Transverse colon (tissue), 4 donors: ENCODE measurements at regions not wholly inside any gene's neighbourhood (a gene's known extent, or its start where the extent isn't known, plus 50 kb on each side); places are given as distances from the start of the nearest gene placed in this dataset.

ENCODE experiments used
- DNase-seq: peaks from one replicate; pipeline ENCODE4 v3.0.0-alpha.2; 2019
- H3K27ac ChIP-seq, 4 donors: fragments of 200-600 bp; sonication (generic); 2 replicates each; pipeline ENCODE4 v1.5.1; 2016 to 2018; ENCODE audit warnings: inconsistent platforms in 4 of 4
- H3K27me3 ChIP-seq: fragments of 200-600 bp; sonication (generic); 2 replicates; pipeline ENCODE4 v1.5.1; 2017; ENCODE audit warnings: inconsistent platforms
- H3K36me3 ChIP-seq, 4 donors: fragments of 200-600 bp; sonication (generic); 2 replicates each; pipeline ENCODE4 v1.5.1; 2017 to 2019; ENCODE audit warnings: inconsistent platforms in 4 of 4
- H3K4me1 ChIP-seq, 4 donors: fragments of 200-600 bp; sonication (generic); 2 replicates each; pipeline ENCODE4 v1.5.1; 2017 to 2020; ENCODE audit warnings: inconsistent platforms in 4 of 4
- H3K4me3 ChIP-seq, 4 donors: fragments of 200-600 bp; sonication (generic); 1 replicate in 1 of 4; 2 replicates in 3 of 4; pipeline versions ENCODE4 v1.5.1 to v1.6.1; 2017 to 2019; ENCODE audit warnings: inconsistent platforms in 4 of 4
- H3K9me3 ChIP-seq, 2 donors: fragments of 200-600 bp; sonication (generic); 2 replicates each; pipeline ENCODE4 v1.5.1; 2017 to 2019; ENCODE audit warnings: inconsistent platforms in 2 of 2
- EP300 ChIP-seq: sonication (generic); formaldehyde crosslinking; IDR thresholded peaks from one replicate; pipeline ENCODE4 v1.6.1; 2017; ENCODE audit warnings: antibody characterized with exemption, low read depth
- POLR2A ChIP-seq: fragments of 450-650 bp; IDR thresholded peaks from one replicate; pipeline ENCODE4 v1.6.1; 2016; ENCODE audit warnings: antibody characterized with exemption, mild to moderate bottlenecking, moderate library complexity
- POLR2AphosphoS5 ChIP-seq, 3 donors: sonication (generic); formaldehyde crosslinking; IDR thresholded peaks; one replicate each; pipeline ENCODE4 v1.6.1; 2016; ENCODE audit warnings: antibody characterized with exemption in 3 of 3
- WGBS, 2 donors: methylation state at CpG; one replicate each; pipeline ENCODE4 v1.1.5; 2018; ENCODE audit warnings: low coverage in 1 of 2; 5-methylcytosine and 5-hydroxymethylcytosine counted together
- in situ Hi-C, 4 donors: fragments of 200-750 bp; cut with MboI; loops; one replicate each; pipeline versions ENCODE4 v1.15.0 to v1.15.1; 2017; ENCODE audit warnings: low sequenced_read_pairs in 3 of 4, low pct_ligation_motif_present in 1 of 4, low pct_unique_long_range_greater_than_20kb in 1 of 4
- intact Hi-C: fragments of 100-400 bp; cut with DNase I; formaldehyde crosslinking; loops from one replicate; pipeline ENCODE4 v1.15.1; 2023; ENCODE audit warnings: low total_unique reads
- TF ChIP-seq, protein P1 (sequence below), 5 experiments: fragments of 200-600 bp in 3 of 5; fragments of 450-650 bp in 2 of 5; sonication (generic) in 3 of 5; IDR thresholded peaks; 1 replicate in 2 of 5; 2 replicates in 3 of 5; pipeline ENCODE4 v1.5.1; 2016 to 2017; ENCODE audit warnings: antibody characterized with exemption in 5 of 5, inconsistent platforms in 3 of 5, mild to moderate bottlenecking in 2 of 5, moderate library complexity in 1 of 5

DNA sequence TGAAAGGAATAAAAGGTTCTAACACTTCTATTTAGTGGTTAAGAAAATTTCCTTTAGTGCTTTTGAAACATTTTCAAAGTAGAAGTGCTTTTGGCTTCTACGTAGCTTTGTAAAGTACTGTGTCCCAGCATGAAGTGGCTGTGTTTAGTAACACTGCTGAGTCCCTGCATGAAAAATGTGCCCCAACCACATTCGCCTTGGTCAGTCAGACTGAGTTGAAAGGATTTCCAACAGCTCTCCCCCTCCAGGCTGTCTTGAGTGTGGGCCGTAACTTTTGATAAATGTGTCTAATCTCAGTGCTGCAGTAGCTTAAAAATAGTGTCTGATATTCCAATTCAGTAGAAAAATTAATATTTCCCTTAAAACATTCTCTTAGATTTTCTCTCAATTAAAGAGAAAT lies 115.0 kb downstream of the NR1D2 start:
- WGBS, 2 donors: 51 to 61% methylated on average over 2 to 3 of the region's 3 CpGs
- intact Hi-C loops (no loop called here), in situ Hi-C loops (no loop called here)
- no peak for DNase-seq
- no peak overlapping the region for H3K4me3 ChIP-seq
- H3K27ac ChIP-seq: peak overlapping the region in 2 of 4 donors; percentile 14 to 24
- no peaks in the 10 kb centered on the region for H3K9me3 ChIP-seq
- H3K4me1 ChIP-seq: peaks cover 0 to 5% (median 0%) of the 10 kb centered on the region in 4 donors
- H3K27me3 ChIP-seq: no peaks in the 10 kb centered on the region
- TF ChIP-seq, protein P1, sequence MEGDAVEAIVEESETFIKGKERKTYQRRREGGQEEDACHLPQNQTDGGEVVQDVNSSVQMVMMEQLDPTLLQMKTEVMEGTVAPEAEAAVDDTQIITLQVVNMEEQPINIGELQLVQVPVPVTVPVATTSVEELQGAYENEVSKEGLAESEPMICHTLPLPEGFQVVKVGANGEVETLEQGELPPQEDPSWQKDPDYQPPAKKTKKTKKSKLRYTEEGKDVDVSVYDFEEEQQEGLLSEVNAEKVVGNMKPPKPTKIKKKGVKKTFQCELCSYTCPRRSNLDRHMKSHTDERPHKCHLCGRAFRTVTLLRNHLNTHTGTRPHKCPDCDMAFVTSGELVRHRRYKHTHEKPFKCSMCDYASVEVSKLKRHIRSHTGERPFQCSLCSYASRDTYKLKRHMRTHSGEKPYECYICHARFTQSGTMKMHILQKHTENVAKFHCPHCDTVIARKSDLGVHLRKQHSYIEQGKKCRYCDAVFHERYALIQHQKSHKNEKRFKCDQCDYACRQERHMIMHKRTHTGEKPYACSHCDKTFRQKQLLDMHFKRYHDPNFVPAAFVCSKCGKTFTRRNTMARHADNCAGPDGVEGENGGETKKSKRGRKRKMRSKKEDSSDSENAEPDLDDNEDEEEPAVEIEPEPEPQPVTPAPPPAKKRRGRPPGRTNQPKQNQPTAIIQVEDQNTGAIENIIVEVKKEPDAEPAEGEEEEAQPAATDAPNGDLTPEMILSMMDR (IDR thresholded peaks at IDR 0.05): no peak
- TF ChIP-seq POLR2AphosphoS5 (IDR thresholded peaks at IDR 0.05): peak in 1 of 3 donors; percentile 18
- no peaks in the 10 kb centered on the region for H3K36me3 ChIP-seq

DNA sequence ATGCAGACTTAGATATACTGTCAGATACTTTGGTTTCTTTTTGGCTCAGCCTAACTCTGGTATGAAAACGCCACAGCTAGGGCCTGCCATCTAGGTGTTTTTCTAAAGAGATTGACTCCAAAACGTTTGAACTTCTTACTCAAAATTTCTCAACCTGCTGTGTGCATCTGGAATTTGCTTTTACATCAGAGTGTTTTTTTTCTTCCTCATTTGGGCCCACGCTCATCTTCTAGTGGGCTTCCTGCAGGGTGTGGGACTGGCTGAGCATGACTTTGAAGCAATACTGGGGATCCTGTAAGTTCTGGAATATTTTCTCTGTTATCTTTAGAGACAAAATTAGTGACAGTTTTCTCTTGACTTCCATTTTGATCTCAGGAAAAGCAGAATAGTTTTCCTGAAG lies 117.8 kb downstream of the NR1D2 start:
- 56 to 62% methylated on average over 3 of the region's 3 CpGs for WGBS, 2 donors
- no peaks in the 10 kb centered on the region for H3K9me3 ChIP-seq
- no peaks in the 10 kb centered on the region for H3K27me3 ChIP-seq
- in situ Hi-C loops: no loop called here
- no peak for DNase-seq
- H3K4me1 ChIP-seq: peaks cover 0 to 5% (median 0%) of the 10 kb centered on the region in 4 donors
- TF ChIP-seq, protein P1 (IDR thresholded peaks at IDR 0.05): no peak
- TF ChIP-seq POLR2AphosphoS5 (IDR thresholded peaks at IDR 0.05): no peak
- TF ChIP-seq POLR2A: no peak
- TF ChIP-seq EP300: no peak
- H3K36me3 ChIP-seq: no peaks in the 10 kb centered on the region
- intact Hi-C loops: no loop called here
- no peak overlapping the region for H3K4me3 ChIP-seq
- H3K27ac ChIP-seq: no peak overlapping the region
